ENCODE measurements at regions not wholly inside any gene's neighbourhood (a gene's known extent, or its start where the extent isn't known, plus 50 kb on each side); places are given as distances from the start of the nearest gene placed in this dataset.

DNA sequence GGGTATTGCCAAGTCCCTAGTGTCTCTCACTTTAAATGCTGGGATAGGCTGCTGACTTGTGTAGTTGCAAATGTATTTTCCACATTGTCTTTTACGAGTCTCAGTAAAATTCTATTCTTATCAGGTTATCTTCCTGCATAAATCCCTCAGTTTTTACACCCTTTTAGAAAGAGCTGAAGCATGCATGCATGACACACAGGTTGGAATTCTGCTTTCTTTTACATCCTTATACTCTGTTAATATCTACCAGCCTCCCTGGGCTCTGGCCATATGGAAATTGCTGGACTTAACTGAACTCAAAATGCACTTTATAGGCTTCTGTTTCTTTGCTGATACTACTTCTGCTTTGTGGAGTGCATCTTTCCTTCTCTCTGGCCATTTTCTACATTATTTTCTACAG is 477.4 kb downstream of the FRK start:
- TF ChIP-seq POLR2A (IDR thresholded peaks at IDR 0.05; ENCODE audit: low read length) (no peak), GATA1 (IDR thresholded peaks at IDR 0.05; ENCODE audit: low read depth, low read length) (no peak)
